A673 (cell line): ENCODE measurements at regions not wholly inside any gene's neighbourhood (a gene's known extent, or its start where the extent isn't known, plus 50 kb on each side); places are given as distances from the start of the nearest gene placed in this dataset.

Experiments used
- CTCF ChIP-seq: fragments of 300-800, 200-600 bp; sonication (generic); conservative IDR thresholded peaks from 2 replicates; pipeline ENCODE4 v1.5.1; 2017; ENCODE audit warnings: low read depth, mild to moderate bottlenecking, antibody characterized with exemption, low read length, moderate library complexity, mixed read lengths
- EZH2 ChIP-seq: fragments of 200-600 bp; sonication (generic); IDR thresholded peaks from 2 replicates; pipeline ENCODE4 v1.6.1; 2017; ENCODE audit warnings: borderline replicate concordance, low read depth, mild to moderate bottlenecking, mixed read lengths, antibody characterized with exemption, low read length; ENCODE audit not compliant: poor library complexity, severe bottlenecking

DNA sequence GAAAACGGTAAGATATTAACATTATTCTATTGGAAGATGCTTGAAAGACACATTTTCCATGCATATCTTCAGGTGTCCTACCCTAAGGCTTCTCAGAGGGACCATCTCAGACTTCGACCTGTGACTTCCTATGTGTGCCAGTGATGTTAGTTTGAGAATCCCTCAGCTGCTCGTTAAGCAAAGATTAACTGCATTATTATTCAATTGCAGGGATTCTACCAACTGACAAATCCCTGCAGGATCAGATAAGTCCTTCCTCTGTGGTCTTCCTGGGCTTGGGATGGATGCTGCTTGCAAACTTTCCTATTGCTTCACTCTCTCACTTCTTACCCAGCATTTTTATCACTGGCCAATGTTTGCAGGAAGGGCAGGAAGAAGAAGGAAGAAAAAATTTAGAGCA is 83.0 kb upstream of the PPARGC1A start:
- TF ChIP-seq CTCF (no peak), EZH2 (no peak)
